Osteocyte (in vitro differentiated cells): ENCODE measurements at regions not wholly inside any gene's neighbourhood (a gene's known extent, or its start where the extent isn't known, plus 50 kb on each side); places are given as distances from the start of the nearest gene placed in this dataset.
A peak's percentile ranks its signal among the peaks of the same experiment; 100 is the strongest.
"Not testable (repeated sequence)": the region's sequence is repeated elsewhere in the genome, so short reads cannot be mapped to it uniquely, and the experiment has no call there.

ENCODE experiments used
- DNase-seq: peaks from one replicate; pipeline ENCODE4 v3.0.0; 2021; ENCODE audit warnings: mixed read lengths; ENCODE audit not compliant: unreplicated experiment; ENCODE audit errors: extremely low spot score
- H3K27ac Mint-ChIP-seq: one replicate; pipeline ENCODE4 v1.8.0; 2021; ENCODE audit warnings: mild to moderate bottlenecking, mixed read lengths; ENCODE audit not compliant: unreplicated experiment
- H3K27me3 Mint-ChIP-seq: one replicate; pipeline ENCODE4 v1.8.0; 2021; ENCODE audit warnings: mixed read lengths; ENCODE audit not compliant: unreplicated experiment
- H3K36me3 Mint-ChIP-seq: one replicate; pipeline ENCODE4 v1.8.0; 2021; ENCODE audit warnings: mixed read lengths; ENCODE audit not compliant: unreplicated experiment
- H3K4me1 Mint-ChIP-seq: one replicate; pipeline ENCODE4 v1.8.0; 2021; ENCODE audit warnings: mixed read lengths; ENCODE audit not compliant: unreplicated experiment
- H3K4me3 Mint-ChIP-seq: one replicate; pipeline ENCODE4 v1.8.0; 2021; ENCODE audit warnings: mild to moderate bottlenecking, moderate library complexity, mixed read lengths; ENCODE audit not compliant: unreplicated experiment
- H3K9me3 Mint-ChIP-seq: one replicate; pipeline ENCODE4 v1.8.0; 2021; ENCODE audit warnings: mixed read lengths; ENCODE audit not compliant: unreplicated experiment
- TF ChIP-seq, protein P1 (sequence below): fragments of 200-600 bp; sonication (generic); IDR thresholded peaks from 2 replicates; pipeline ENCODE4 v1.5.0; 2021; ENCODE audit warnings: antibody characterized with exemption, mild to moderate bottlenecking, moderate library complexity

DNA sequence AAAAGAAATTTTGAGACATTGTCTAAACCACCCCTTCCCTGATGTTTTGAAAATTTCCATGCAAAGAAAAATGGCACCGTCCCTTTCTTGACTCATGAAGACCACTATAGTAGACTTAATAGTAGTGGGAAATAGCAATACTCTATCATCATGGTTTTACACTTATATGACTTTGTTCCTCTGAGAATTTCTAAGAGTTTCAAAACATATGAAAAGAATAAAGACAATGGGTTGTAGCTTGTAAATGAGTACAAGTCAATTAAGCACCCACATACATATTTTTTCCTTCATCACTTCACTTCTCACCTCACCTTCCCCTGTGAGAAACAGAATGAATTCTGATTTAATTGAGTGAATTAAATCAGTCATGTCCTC, 151.7 kb downstream of the LYPLAL1 start:
- TF ChIP-seq, protein P1, sequence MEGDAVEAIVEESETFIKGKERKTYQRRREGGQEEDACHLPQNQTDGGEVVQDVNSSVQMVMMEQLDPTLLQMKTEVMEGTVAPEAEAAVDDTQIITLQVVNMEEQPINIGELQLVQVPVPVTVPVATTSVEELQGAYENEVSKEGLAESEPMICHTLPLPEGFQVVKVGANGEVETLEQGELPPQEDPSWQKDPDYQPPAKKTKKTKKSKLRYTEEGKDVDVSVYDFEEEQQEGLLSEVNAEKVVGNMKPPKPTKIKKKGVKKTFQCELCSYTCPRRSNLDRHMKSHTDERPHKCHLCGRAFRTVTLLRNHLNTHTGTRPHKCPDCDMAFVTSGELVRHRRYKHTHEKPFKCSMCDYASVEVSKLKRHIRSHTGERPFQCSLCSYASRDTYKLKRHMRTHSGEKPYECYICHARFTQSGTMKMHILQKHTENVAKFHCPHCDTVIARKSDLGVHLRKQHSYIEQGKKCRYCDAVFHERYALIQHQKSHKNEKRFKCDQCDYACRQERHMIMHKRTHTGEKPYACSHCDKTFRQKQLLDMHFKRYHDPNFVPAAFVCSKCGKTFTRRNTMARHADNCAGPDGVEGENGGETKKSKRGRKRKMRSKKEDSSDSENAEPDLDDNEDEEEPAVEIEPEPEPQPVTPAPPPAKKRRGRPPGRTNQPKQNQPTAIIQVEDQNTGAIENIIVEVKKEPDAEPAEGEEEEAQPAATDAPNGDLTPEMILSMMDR, result no peak
- Mint-ChIP-seq H3K36me3 (peaks cover 5% of the 10 kb centered on the region), H3K9me3 (peaks cover 5% of the 10 kb centered on the region), H3K4me1 (peaks cover 50% of the 10 kb centered on the region), H3K27me3 (no peaks in the 10 kb centered on the region), H3K4me3 (no peak overlapping the region), H3K27ac (peak overlapping the region; percentile 52)
- DNase-seq, result no peak

DNA sequence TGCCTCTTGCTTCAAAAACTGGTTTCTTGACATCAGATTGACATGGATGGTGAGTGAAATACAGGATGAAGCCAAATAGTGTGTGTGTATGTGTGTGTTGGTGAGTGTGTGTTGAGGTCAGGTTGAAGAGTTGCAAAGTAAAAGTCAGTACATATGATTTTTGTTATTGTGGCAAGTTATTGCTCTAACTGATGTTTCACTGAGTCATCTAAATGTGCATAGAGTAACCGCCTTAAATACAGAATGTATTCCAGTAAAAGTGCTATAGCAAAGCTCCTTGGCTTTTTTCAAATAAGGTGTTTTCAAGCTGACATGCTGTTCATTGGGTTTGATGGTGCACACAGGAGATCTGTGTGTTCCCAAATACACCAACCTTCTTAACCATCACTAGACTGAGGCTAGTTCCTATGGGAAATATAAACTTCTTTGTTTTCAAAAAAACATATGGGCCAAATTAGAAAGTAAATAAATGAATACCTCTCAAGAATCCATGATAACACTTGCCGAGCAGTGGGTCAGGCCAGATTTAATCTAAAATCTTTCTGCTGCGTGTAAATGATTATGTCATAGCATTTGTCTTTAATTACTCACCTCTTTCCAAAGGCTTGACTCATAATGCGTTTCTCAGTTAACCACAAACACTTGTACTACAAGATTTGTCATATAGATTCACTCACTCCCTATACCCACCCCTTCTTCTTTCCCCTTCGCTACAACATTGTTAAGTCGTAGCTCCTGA, 151.1 kb downstream of the LYPLAL1 start:
- Mint-ChIP-seq H3K36me3 (peaks cover 5% of the 10 kb centered on the region), H3K9me3 (peaks cover 5% of the 10 kb centered on the region), H3K4me3 (no peak overlapping the region), H3K27ac (peak overlapping the region; percentile 52), H3K4me1 (peaks cover 45% of the 10 kb centered on the region), H3K27me3 (no peaks in the 10 kb centered on the region)
- no peak for DNase-seq
- TF ChIP-seq, protein P1, result no peak

DNA sequence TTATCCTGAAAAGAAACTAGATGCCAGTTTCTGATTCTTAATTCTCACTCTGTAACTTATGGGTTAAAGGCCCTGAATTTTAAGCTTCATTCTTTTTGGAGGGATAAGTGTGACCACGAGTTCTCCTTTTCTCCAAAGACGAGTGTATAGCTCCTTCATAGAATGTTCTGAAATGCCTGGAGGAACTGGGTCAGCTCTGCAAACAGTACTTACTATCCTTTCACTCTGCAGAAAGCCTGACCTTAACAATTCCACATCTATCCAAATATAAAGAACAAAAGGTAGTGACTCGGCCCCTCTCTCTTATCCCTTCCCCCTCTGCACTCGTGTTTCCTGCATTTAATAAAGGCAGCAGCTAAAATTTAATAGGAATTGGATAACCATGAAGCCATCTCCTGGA, 150.5 kb downstream of the LYPLAL1 start:
- Mint-ChIP-seq H3K27ac (peak overlapping the region; percentile 74), H3K9me3 (peaks cover 5% of the 10 kb centered on the region), H3K4me1 (peaks cover 38% of the 10 kb centered on the region), H3K27me3 (no peaks in the 10 kb centered on the region), H3K36me3 (peaks cover 5% of the 10 kb centered on the region), H3K4me3 (no peak overlapping the region)
- TF ChIP-seq, protein P1, result no peak
- DNase-seq, result no peak

DNA sequence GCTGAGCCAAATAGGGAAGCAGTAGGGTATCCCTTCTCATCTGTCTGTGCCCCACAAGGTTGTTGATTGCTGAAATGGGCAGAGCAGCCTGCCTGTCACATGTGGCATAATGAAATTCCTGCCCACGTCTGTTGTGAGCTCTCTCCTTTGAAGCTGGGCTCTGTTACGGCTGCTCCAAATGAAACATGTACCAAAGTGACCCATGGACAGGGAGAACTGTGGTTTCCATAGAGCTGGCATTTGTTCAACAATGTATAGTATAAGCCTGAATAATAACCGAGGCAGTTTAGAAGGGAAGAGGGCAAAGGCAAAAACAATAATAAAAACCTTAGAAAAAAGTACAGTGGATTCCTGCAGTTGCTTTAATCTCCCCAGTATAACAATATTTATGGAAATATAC, 149.7 kb downstream of the LYPLAL1 start:
- no peak overlapping the region for H3K4me3 Mint-ChIP-seq
- peaks cover 37% of the 10 kb centered on the region for H3K4me1 Mint-ChIP-seq

DNA sequence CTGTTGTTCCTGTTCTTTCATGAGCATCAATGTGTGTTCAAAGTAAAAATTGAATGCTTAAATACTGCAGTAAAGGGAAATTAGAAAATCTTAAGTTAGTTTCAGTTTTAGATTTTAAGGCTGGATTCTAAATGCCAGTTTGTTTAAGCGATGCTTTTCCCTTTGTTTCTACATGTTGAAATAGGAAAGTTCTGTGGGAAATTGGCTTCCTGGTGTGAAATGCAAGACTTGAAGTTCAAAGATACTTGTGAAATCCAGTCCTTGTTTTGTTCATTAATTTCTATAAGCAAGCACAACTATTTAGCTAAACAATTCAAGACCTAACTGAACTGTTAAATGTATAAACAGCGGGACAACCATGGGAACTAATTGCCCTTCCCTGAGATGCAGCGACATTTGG, 149.1 kb downstream of the LYPLAL1 start:
- Mint-ChIP-seq H3K4me3 (no peak overlapping the region), H3K27ac (peak overlapping the region; percentile 74), H3K36me3 (peaks cover 4% of the 10 kb centered on the region), H3K27me3 (no peaks in the 10 kb centered on the region), H3K9me3 (peaks cover 1% of the 10 kb centered on the region), H3K4me1 (peaks cover 40% of the 10 kb centered on the region)
- TF ChIP-seq, protein P1, result no peak
- no peak for DNase-seq

More for the DNA sequence above, 149.7 kb downstream of the LYPLAL1 start:
- Mint-ChIP-seq H3K9me3 (peaks cover 5% of the 10 kb centered on the region), H3K27ac (peak overlapping the region; percentile 74), H3K27me3 (no peaks in the 10 kb centered on the region), H3K36me3 (peaks cover 5% of the 10 kb centered on the region)
- DNase-seq, result no peak
- TF ChIP-seq, protein P1, result no peak

DNA sequence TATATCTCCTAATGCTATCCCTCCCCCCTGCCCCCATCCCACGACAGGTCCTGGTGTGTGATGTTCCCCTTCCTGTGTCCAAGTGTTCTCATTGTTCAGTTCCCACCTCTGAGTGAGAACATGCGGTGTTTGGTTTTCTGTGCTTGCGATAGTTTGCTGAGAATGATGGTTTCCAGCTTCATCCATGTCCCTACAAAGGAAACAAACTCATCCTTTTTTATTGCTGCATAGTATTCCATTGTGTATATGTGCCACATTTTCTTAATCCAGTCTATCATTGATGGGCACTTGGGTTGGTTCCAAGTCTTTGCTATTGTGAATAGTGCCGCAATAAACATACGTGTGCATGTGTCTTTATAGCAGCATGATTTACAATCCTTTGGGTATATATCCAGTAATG, 146.9 kb downstream of the LYPLAL1 start:
- H3K4me1 Mint-ChIP-seq, result peaks cover 47% of the 10 kb centered on the region
- H3K27me3 Mint-ChIP-seq, H3K27ac Mint-ChIP-seq, H3K9me3 Mint-ChIP-seq, DNase-seq, H3K4me3 Mint-ChIP-seq, H3K36me3 Mint-ChIP-seq: not testable (repeated sequence)
